Lower leg skin (tissue), 3 donors: ENCODE measurements at regions not wholly inside any gene's neighbourhood (a gene's known extent, or its start where the extent isn't known, plus 50 kb on each side); places are given as distances from the start of the nearest gene placed in this dataset.

Experiments used
- POLR2A ChIP-seq, 2 donors: fragments of 450-650 bp; IDR thresholded peaks; one replicate each; pipeline ENCODE4 v1.6.1; 2016 to 2017; ENCODE audit warnings: antibody characterized with exemption in 2 of 2, mild to moderate bottlenecking in 1 of 2, moderate library complexity in 1 of 2
- TF ChIP-seq, protein P1 (sequence below), 3 donors: fragments of 450-650 bp; IDR thresholded peaks; one replicate each; pipeline ENCODE4 v1.5.1; 2016; ENCODE audit warnings: antibody characterized with exemption in 3 of 3, mild to moderate bottlenecking in 3 of 3, moderate library complexity in 2 of 3

DNA sequence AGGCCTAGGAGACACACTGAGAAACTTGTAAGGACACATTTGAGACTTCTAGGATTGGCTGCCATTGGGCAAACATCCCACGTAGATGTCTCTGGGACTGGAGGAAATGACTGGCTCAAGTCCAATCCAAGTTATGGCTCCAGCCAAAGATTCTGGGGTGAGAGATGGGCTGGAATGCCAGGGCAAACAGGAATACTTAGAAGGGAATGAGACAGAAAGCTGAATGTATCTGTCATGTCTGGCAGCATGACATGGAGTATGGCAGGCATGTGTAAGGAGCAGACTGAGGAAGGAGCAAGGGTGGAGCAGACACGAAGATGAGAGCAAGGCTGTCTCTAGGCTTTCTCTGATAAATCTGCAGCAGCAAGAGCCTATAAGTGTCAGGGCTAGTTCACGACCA is 209.2 kb downstream of the PHLDA1 start:
- TF ChIP-seq, protein P1, sequence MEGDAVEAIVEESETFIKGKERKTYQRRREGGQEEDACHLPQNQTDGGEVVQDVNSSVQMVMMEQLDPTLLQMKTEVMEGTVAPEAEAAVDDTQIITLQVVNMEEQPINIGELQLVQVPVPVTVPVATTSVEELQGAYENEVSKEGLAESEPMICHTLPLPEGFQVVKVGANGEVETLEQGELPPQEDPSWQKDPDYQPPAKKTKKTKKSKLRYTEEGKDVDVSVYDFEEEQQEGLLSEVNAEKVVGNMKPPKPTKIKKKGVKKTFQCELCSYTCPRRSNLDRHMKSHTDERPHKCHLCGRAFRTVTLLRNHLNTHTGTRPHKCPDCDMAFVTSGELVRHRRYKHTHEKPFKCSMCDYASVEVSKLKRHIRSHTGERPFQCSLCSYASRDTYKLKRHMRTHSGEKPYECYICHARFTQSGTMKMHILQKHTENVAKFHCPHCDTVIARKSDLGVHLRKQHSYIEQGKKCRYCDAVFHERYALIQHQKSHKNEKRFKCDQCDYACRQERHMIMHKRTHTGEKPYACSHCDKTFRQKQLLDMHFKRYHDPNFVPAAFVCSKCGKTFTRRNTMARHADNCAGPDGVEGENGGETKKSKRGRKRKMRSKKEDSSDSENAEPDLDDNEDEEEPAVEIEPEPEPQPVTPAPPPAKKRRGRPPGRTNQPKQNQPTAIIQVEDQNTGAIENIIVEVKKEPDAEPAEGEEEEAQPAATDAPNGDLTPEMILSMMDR (IDR thresholded peaks at IDR 0.05), result no peak
- no peak for TF ChIP-seq POLR2A (IDR thresholded peaks at IDR 0.05)
